ENCODE measurements at regions not wholly inside any gene's neighbourhood (a gene's known extent, or its start where the extent isn't known, plus 50 kb on each side); places are given as distances from the start of the nearest gene placed in this dataset.

DNA sequence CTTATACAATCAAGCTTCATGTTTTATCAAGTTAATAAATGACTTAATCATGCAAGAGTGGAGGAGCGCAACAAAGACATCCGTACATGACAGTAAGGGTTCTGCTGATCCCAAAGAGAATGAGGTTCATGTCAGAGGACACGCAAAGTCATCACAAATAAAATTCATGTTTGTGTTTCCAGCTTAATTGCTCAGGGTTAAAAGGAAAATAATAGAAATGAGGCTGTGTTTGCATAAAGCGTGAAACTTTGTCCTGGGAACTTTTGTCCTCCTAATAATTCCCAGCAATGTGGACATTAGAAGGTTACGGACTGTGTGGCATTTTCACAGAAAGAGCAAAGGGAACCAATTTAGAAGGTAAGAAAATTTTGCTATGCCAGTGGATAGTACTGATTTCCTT is 237.3 kb downstream of the INHBA start:
- no peaks in the 10 kb centered on the region for H3K4me1 ChIP-seq
- DNase-seq: no peak
- intact Hi-C loops (cut with DNase I; ENCODE audit: low total_unique reads): no loop called here

DNA sequence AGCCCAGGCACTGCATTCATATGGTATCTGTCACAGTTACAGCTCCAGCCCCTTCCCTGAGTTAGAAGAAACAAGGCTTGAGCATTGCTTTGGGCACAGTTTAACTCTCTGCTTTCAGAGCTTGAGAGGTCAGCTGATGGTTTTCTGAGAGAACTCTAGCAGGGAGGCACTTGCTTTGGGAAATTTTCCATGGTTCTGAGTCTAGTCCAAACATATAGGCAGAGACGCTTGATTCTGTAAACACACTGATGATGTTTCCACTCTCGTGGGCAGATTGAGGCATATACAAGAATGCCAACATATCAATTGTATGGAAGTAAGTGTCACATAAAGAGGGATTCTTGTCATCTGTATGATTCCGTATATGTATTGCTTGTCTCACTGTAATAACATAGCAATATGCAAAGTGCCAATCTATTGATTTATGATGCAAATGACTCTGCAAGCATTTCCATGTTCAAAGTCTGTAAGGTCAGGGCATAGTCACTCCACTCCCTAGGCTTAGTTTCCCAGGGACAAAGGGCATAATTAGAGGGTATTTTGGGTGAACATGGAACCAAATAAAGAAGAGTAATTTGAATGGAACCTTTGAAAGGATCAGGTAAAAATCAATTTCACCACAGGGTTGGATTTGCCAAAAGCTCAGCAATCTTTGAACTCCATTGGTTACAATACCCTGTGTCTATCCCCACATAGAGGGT is 239.0 kb downstream of the INHBA start:
- intact Hi-C loops (cut with DNase I; ENCODE audit: low total_unique reads): no loop called here
- Histone ChIP-seq H3K36me3 (no peaks in the 10 kb centered on the region), H3K27ac (no peak overlapping the region), H3K27me3 (no peaks in the 10 kb centered on the region), H3K4me3 (no peak overlapping the region), H3K9me3 (no peaks in the 10 kb centered on the region), H3K4me1 (no peaks in the 10 kb centered on the region)
- no peak for DNase-seq
- no peak for TF ChIP-seq POLR2A (IDR thresholded peaks at IDR 0.05)
- TF ChIP-seq, protein P1, sequence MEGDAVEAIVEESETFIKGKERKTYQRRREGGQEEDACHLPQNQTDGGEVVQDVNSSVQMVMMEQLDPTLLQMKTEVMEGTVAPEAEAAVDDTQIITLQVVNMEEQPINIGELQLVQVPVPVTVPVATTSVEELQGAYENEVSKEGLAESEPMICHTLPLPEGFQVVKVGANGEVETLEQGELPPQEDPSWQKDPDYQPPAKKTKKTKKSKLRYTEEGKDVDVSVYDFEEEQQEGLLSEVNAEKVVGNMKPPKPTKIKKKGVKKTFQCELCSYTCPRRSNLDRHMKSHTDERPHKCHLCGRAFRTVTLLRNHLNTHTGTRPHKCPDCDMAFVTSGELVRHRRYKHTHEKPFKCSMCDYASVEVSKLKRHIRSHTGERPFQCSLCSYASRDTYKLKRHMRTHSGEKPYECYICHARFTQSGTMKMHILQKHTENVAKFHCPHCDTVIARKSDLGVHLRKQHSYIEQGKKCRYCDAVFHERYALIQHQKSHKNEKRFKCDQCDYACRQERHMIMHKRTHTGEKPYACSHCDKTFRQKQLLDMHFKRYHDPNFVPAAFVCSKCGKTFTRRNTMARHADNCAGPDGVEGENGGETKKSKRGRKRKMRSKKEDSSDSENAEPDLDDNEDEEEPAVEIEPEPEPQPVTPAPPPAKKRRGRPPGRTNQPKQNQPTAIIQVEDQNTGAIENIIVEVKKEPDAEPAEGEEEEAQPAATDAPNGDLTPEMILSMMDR (IDR thresholded peaks at IDR 0.05): no peak

More for the DNA sequence above, 237.3 kb downstream of the INHBA start:
- H3K27ac ChIP-seq: no peak overlapping the region
- TF ChIP-seq POLR2A (IDR thresholded peaks at IDR 0.05): no peak
- H3K36me3 ChIP-seq: no peaks in the 10 kb centered on the region
- no peak overlapping the region for H3K4me3 ChIP-seq
- H3K9me3 ChIP-seq: no peaks in the 10 kb centered on the region
- no peaks in the 10 kb centered on the region for H3K27me3 ChIP-seq

DNA sequence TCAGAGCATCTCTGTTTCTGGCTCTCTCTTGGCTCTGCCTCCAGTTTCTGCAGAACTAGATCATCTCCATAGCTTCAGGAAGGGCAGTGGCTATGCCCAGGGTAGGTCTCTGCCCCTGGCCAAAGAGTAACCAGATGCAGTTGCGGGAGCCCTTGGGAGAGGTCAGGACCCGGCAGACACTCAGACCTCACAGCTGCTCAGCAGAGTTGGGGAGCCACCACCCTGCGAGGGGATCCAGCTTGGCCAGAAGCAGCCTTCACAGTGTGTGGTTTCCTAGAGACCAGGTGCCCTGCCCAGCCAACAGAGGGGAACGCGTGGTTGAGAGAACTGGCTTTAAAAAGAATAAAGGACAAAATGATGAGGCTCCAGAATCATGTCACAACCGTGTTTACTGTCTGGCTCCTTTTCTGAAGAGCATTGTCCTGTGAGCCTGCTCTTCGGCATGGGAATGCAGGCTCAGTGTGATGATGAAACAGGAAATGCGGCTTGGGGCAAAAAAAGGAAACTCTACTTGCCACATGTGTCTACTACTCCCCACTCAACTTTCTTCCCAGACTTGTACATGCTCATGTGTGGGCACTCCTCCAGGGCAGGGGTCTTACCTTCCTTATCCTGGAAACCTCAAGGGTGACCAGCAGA is 243.1 kb downstream of the INHBA start:
- Histone ChIP-seq H3K27me3 (no peaks in the 10 kb centered on the region), H3K4me1 (no peaks in the 10 kb centered on the region), H3K9me3 (no peaks in the 10 kb centered on the region), H3K4me3 (no peak overlapping the region), H3K27ac (no peak overlapping the region), H3K36me3 (no peaks in the 10 kb centered on the region)
- no peak for TF ChIP-seq POLR2A (IDR thresholded peaks at IDR 0.05)
- TF ChIP-seq, protein P1 (IDR thresholded peaks at IDR 0.05): no peak
- intact Hi-C loops (cut with DNase I; ENCODE audit: low total_unique reads): no loop called here
- no peak for DNase-seq

DNA sequence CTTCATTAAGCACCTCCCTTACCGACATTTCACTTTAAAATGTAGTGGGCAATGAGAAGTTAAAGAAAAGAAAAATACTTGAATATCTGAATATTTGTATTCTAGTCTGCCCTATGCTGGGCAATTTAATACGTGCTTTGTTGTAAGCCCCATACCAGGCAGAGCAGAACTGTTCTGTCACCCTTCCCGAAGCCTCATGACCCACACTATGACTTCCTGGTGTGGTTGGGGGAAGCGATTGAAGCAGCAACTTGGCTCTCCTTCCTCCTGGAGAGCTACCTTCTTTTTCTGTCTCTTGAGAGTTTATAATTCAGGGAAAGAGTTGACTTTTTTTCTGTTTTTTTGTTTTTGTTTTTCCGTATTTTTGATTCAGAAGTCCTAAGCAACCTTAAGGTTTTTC is 243.7 kb downstream of the INHBA start:
- Histone ChIP-seq H3K9me3 (no peaks in the 10 kb centered on the region), H3K27me3 (no peaks in the 10 kb centered on the region), H3K4me1 (no peaks in the 10 kb centered on the region), H3K4me3 (no peak overlapping the region), H3K36me3 (no peaks in the 10 kb centered on the region), H3K27ac (no peak overlapping the region)
- no peak for TF ChIP-seq POLR2A (IDR thresholded peaks at IDR 0.05)
- TF ChIP-seq, protein P1 (IDR thresholded peaks at IDR 0.05): no peak
- intact Hi-C loops (cut with DNase I; ENCODE audit: low total_unique reads): no loop called here
- no peak for DNase-seq

DNA sequence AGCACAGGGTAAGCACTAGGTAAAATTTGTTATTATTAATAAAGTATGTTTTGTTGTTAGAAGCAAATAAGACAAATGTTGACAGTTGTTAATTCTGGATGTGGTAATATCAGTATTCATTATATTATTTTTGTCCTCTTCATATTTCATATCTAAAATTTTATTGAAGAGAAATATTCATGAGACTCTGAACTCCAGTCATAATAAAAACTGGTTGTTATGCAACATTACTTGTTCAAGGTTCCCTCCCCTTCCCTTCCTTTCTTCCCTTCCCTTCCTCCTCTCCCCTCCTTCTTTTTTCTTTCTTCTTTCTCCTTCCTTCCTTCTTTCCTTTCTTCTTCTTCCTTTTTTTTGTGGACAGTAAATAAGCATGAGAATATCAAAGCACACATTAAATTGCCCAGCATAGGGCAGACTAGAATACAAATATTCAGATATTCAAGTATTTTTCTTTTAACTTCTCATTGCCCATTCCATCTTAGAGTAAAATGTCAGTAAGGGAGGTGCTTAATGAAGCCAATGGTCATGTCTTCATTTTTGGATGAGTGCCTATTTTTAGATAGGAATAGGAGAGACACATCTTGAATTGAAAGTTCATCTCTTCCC is 245.0 kb downstream of the INHBA start:
- DNase-seq: no peak
- H3K4me1 ChIP-seq: no peaks in the 10 kb centered on the region
- intact Hi-C loops (cut with DNase I; ENCODE audit: low total_unique reads): no loop called here

More for the DNA sequence above, 245.0 kb downstream of the INHBA start:
- H3K36me3 ChIP-seq: no peaks in the 10 kb centered on the region
- no peak for TF ChIP-seq POLR2A (IDR thresholded peaks at IDR 0.05)
- TF ChIP-seq, protein P1 (IDR thresholded peaks at IDR 0.05): no peak
- no peak overlapping the region for H3K27ac ChIP-seq
- H3K9me3 ChIP-seq: no peaks in the 10 kb centered on the region
- H3K4me3 ChIP-seq: no peak overlapping the region
- no peaks in the 10 kb centered on the region for H3K27me3 ChIP-seq
